ENCODE measurements at regions not wholly inside any gene's neighbourhood (a gene's known extent, or its start where the extent isn't known, plus 50 kb on each side); places are given as distances from the start of the nearest gene placed in this dataset.

DNA sequence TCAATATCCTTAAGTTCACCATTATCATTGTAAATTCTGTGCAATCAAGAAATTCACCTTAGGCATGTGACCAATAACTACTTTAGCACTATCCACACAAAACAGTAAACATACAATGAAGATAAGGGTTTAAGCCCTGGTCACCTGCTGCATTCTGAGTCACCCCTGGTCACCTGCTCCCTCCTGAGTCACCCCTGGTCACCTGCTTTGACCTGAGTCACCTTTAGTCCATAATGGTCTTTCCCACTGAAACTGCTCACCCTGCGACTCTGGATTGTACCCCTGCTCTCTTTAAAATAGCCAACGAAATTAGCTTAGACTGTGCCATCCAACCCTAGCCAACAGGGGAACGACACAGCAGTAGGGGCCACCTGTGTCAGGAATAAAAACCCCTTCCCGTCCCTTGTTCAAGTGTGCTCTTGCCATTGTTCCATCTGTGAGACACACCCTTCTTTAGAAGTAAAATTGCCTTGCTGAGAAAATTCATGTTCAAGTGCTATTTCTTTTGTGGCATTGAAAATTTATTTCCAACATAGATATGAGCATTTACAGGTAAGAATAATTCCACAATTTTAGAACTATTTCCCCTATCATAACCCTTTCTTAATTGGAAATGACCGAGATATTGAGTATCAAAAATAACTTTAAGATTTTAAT, 902.8 kb downstream of the DSC3 start:
- TF ChIP-seq, protein P1, sequence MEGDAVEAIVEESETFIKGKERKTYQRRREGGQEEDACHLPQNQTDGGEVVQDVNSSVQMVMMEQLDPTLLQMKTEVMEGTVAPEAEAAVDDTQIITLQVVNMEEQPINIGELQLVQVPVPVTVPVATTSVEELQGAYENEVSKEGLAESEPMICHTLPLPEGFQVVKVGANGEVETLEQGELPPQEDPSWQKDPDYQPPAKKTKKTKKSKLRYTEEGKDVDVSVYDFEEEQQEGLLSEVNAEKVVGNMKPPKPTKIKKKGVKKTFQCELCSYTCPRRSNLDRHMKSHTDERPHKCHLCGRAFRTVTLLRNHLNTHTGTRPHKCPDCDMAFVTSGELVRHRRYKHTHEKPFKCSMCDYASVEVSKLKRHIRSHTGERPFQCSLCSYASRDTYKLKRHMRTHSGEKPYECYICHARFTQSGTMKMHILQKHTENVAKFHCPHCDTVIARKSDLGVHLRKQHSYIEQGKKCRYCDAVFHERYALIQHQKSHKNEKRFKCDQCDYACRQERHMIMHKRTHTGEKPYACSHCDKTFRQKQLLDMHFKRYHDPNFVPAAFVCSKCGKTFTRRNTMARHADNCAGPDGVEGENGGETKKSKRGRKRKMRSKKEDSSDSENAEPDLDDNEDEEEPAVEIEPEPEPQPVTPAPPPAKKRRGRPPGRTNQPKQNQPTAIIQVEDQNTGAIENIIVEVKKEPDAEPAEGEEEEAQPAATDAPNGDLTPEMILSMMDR (conservative IDR thresholded peaks at IDR 0.05 in 1 of 2, IDR thresholded peaks at IDR 0.05 in 1 of 2; ENCODE audit: extremely low read depth in 1 of 2, insufficient read depth in 1 of 2, low read depth in 1 of 2, low read length in 2 of 2): no peak
- no peak for TF ChIP-seq EZH2 (IDR thresholded peaks at IDR 0.05; ENCODE audit: borderline replicate concordance, low read length)

All from mammary epithelial cell (primary cell).